IMR-90 (cell line): ENCODE measurements at regions not wholly inside any gene's neighbourhood (a gene's known extent, or its start where the extent isn't known, plus 50 kb on each side); places are given as distances from the start of the nearest gene placed in this dataset.
"Not testable (repeated sequence)": the region's sequence is repeated elsewhere in the genome, so short reads cannot be mapped to it uniquely, and the experiment has no call there.

Source experiments
- ATAC-seq: fragments of 200-7000 bp; cut with Tn5 transposase; 2 replicates; pipeline ENCODE4 v1.9.1; 2020; ENCODE audit warnings: low read depth, mild to moderate bottlenecking, moderate library complexity
- BruUV-seq: library from RNA; stranded (reverse); fragments of 400-500 nt; replicated peaks from 2 replicates; lab custom pipeline; 2021; lab: Mats Ljungman, UMichigan
- CTCF ChIA-PET: fragments of 300-600 bp; formaldehyde crosslinking; extraction: SDS; loops from one replicate; lab custom pipeline; 2021; ENCODE audit warnings: antibody characterized with exemption; lab: Yijun Ruan, JAX
- POLR2A ChIA-PET: fragments of 300-600 bp; sonication (Branson Sonifier 250); formaldehyde crosslinking; loops from one replicate; lab custom pipeline; 2022; ENCODE audit warnings: antibody characterized with exemption; ENCODE audit not compliant: unreplicated experiment; lab: Charles Lee
- DNase-seq: peaks from one replicate; pipeline ENCODE4 v3.0.0; 2013
- H2AFZ ChIP-seq: replicated peaks from 2 replicates; pipeline ENCODE3; 2013; ENCODE audit warnings: low read length, mild to moderate bottlenecking; ENCODE audit not compliant: poor library complexity
- H2AK5ac ChIP-seq: 2 replicates; pipeline ENCODE4 v1.6.1; 2013; ENCODE audit warnings: low read depth, low read length, inconsistent platforms
- H2AK9ac ChIP-seq: replicated peaks from 2 replicates; pipeline ENCODE3; 2013; ENCODE audit warnings: mild to moderate bottlenecking, low read depth, low read length, moderate library complexity; ENCODE audit not compliant: poor library complexity
- H2BK120ac ChIP-seq: 2 replicates; pipeline ENCODE4 v1.6.1; 2013; ENCODE audit warnings: low read depth, low read length, inconsistent platforms
- H2BK15ac ChIP-seq: 3 replicates; pipeline ENCODE4 v1.6.1; 2013; ENCODE audit warnings: low read depth, low read length, inconsistent platforms
- H2BK20ac ChIP-seq: 2 replicates; pipeline ENCODE4 v1.6.1; 2013; ENCODE audit warnings: low read depth, mild to moderate bottlenecking, inconsistent platforms, low read length, moderate library complexity
- H2BK5ac ChIP-seq: 2 replicates; pipeline ENCODE4 v1.6.1; 2013; ENCODE audit warnings: mild to moderate bottlenecking, low read depth, low read length, inconsistent platforms; ENCODE audit not compliant: poor library complexity, severe bottlenecking
- H3K14ac ChIP-seq: replicated peaks from 2 replicates; pipeline ENCODE4 v1.6.1; 2013; ENCODE audit warnings: low read depth, low read length, inconsistent platforms
- H3K18ac ChIP-seq: 2 replicates; pipeline ENCODE4 v1.6.1; 2013; ENCODE audit warnings: low read depth, low read length, control low read depth
- H3K23ac ChIP-seq: 2 replicates; pipeline ENCODE4 v1.6.1; 2013; ENCODE audit warnings: low read depth, low read length, inconsistent platforms
- H3K27ac ChIP-seq: 2 replicates; pipeline ENCODE4 v1.5.1; 2013; ENCODE audit warnings: mild to moderate bottlenecking, control low read depth, low read length; ENCODE audit not compliant: insufficient read depth
- H3K27me3 ChIP-seq: 2 replicates; pipeline ENCODE4 v1.6.1; 2013; ENCODE audit warnings: low read length; ENCODE audit not compliant: control insufficient read depth, insufficient read depth
- H3K36me3 ChIP-seq: 2 replicates; pipeline ENCODE4 v1.6.1; 2013; ENCODE audit warnings: low read length, mixed read lengths; ENCODE audit not compliant: control insufficient read depth, insufficient read depth
- H3K4ac ChIP-seq: 2 replicates; pipeline ENCODE4 v1.6.1; 2013; ENCODE audit warnings: low read depth, low read length, inconsistent platforms
- H3K4me1 ChIP-seq: 2 replicates; pipeline ENCODE4 v1.6.1; 2013; ENCODE audit warnings: low read length, mixed read lengths; ENCODE audit not compliant: control insufficient read depth, insufficient read depth
- H3K4me2 ChIP-seq: 2 replicates; pipeline ENCODE4 v1.6.1; 2013; ENCODE audit warnings: low read depth, mild to moderate bottlenecking, control low read depth, low read length, moderate library complexity
- H3K4me3 ChIP-seq: 2 replicates; pipeline ENCODE4 v1.5.1; 2013; ENCODE audit warnings: low read depth, mild to moderate bottlenecking, control low read depth, low read length, moderate library complexity; ENCODE audit not compliant: insufficient read depth
- H3K56ac ChIP-seq: 2 replicates; pipeline ENCODE4 v1.6.1; 2013; ENCODE audit warnings: low read length, inconsistent platforms; ENCODE audit not compliant: insufficient read depth; ENCODE audit errors: extremely low read depth
- H3K79me1 ChIP-seq, 2 experiments: 2 replicates each; pipeline ENCODE4 v1.6.1; 2013; ENCODE audit warnings: low read length in 2 of 2, inconsistent platforms in 1 of 2, low read depth in 1 of 2
- H3K9ac ChIP-seq: 2 replicates; pipeline ENCODE4 v1.6.1; 2013; ENCODE audit warnings: low read depth, low read length, control low read depth
- H3K9me1 ChIP-seq: 2 replicates; pipeline ENCODE4 v1.6.1; 2013; ENCODE audit warnings: low read length, inconsistent platforms; ENCODE audit not compliant: insufficient read depth
- H3K9me3 ChIP-seq: 2 replicates; pipeline ENCODE4 v1.6.1; 2013; ENCODE audit warnings: low read length; ENCODE audit not compliant: control insufficient read depth, insufficient read depth
- H4K20me1 ChIP-seq: 2 replicates; pipeline ENCODE4 v1.6.1; 2013; ENCODE audit warnings: low read length, inconsistent platforms; ENCODE audit not compliant: insufficient read depth
- H4K5ac ChIP-seq: 2 replicates; pipeline ENCODE4 v1.6.1; 2013; ENCODE audit warnings: mild to moderate bottlenecking, low read depth, low read length, control low read depth
- H4K8ac ChIP-seq, 2 experiments: 2 replicates each; pipeline ENCODE4 v1.6.1; 2013; ENCODE audit warnings: low read depth in 2 of 2, low read length in 2 of 2, control low read depth in 1 of 2, inconsistent platforms in 1 of 2
- H4K91ac ChIP-seq: 2 replicates; pipeline ENCODE4 v1.6.1; 2013; ENCODE audit warnings: low read depth, low read length, inconsistent platforms; ENCODE audit not compliant: insufficient read depth
- WGBS, 2 experiments: methylation state at CpG; one replicate each; pipeline versions ENCODE4 v1.1.5 to v1.1.7; 2013; ENCODE audit warnings: missing lambda C conversion rate in 2 of 2; ENCODE audit not compliant: insufficient read length in 1 of 2; ENCODE audit errors: extremely low coverage in 2 of 2; 5-methylcytosine and 5-hydroxymethylcytosine counted together
- dilution Hi-C: fragments of 300-500 bp; cut with HindIII; formaldehyde crosslinking; loops from one replicate; pipeline ENCODE4 v1.14.3; 2018; ENCODE audit warnings: low sequenced_read_pairs; ENCODE audit not compliant: unreplicated experiment
- in situ Hi-C: fragments of 300-500 bp; cut with MboI; formaldehyde crosslinking; loops from 3 replicates; pipeline ENCODE4 v1.14.3; 2019; ENCODE audit warnings: low sequenced_read_pairs, inconsistent platforms, mixed read lengths
- intact Hi-C: fragments of 100-400 bp; cut with micrococcal nuclease; formaldehyde crosslinking; loops from 2 replicates; pipeline ENCODE4 v1.10.0; 2022

GRCh38 chr13:25014398-25014973, 81.5 kb upstream of the PABPC3 start:
- H4K91ac ChIP-seq, H3K36me3 ChIP-seq, H2BK120ac ChIP-seq, H3K56ac ChIP-seq, H2AFZ ChIP-seq, DNase-seq, H4K20me1 ChIP-seq, intact Hi-C loops, H3K27ac ChIP-seq, H3K9me1 ChIP-seq, H3K4ac ChIP-seq, H2BK15ac ChIP-seq, H3K4me2 ChIP-seq, H3K79me1 ChIP-seq, H3K14ac ChIP-seq, H2AK9ac ChIP-seq, H4K5ac ChIP-seq, dilution Hi-C loops, BruUV-seq, H3K4me1 ChIP-seq, H2BK5ac ChIP-seq, H3K9me3 ChIP-seq, in situ Hi-C loops, H3K9ac ChIP-seq, H4K8ac ChIP-seq, H2BK20ac ChIP-seq, H2AK5ac ChIP-seq, H3K4me3 ChIP-seq, ATAC-seq, H3K23ac ChIP-seq, H3K18ac ChIP-seq, POLR2A ChIA-PET: not testable (repeated sequence)
- H3K27me3 ChIP-seq = peaks cover 12% of the 10 kb centered on the region
- WGBS, 2 experiments = 53% methylated on average over 2 of the region's 7 CpGs; no CpG with 5 or more reads in 1 of the 2 experiments
- CTCF ChIA-PET = interaction anchor here (1.5 kb wide), 1 partner anchor 20 kb away, joined by 3 read pairs; no protein-coding TSS in a partner anchor

GRCh38 chr13:25017176-25017575, 78.8 kb upstream of the PABPC3 start:
- H2BK5ac ChIP-seq, ATAC-seq, BruUV-seq, H3K14ac ChIP-seq, H2AK9ac ChIP-seq, H4K91ac ChIP-seq, in situ Hi-C loops, H2BK15ac ChIP-seq, H3K23ac ChIP-seq, H2BK120ac ChIP-seq, POLR2A ChIA-PET, H3K9me1 ChIP-seq, H3K36me3 ChIP-seq, H3K18ac ChIP-seq, H2AFZ ChIP-seq, H2BK20ac ChIP-seq, H4K8ac ChIP-seq, H3K56ac ChIP-seq, H3K9ac ChIP-seq, H3K4me3 ChIP-seq, H3K79me1 ChIP-seq, H4K5ac ChIP-seq, H3K4me2 ChIP-seq, H4K20me1 ChIP-seq, dilution Hi-C loops, intact Hi-C loops, H3K9me3 ChIP-seq, H3K4me1 ChIP-seq, H2AK5ac ChIP-seq, H3K4ac ChIP-seq, DNase-seq, H3K27ac ChIP-seq: not testable (repeated sequence)
- CTCF ChIA-PET = interaction anchor here (0.6 kb wide), 1 partner anchor 101 kb away, joined by 4 read pairs; no protein-coding TSS in a partner anchor
- H3K27me3 ChIP-seq = peaks cover 14% of the 10 kb centered on the region
- WGBS, 2 experiments = 92% methylated on average over 8 of the region's 17 CpGs; no CpG with 5 or more reads in 1 of the 2 experiments
